ENCODE measurements at regions not wholly inside any gene's neighbourhood (a gene's known extent, or its start where the extent isn't known, plus 50 kb on each side); places are given as distances from the start of the nearest gene placed in this dataset.

GRCh38 chrX:44088510-44089144 is 115.4 kb upstream of the NDP start:
- TF ChIP-seq CTCF (IDR thresholded peaks at IDR 0.05) (no peak), POLR2AphosphoS5 (IDR thresholded peaks at IDR 0.05; ENCODE audit: insufficient read depth in 1 of 2, low read depth in 1 of 2) (no peak)

Data from vagina (tissue), 2 donors.